Dermis microvascular lymphatic vessel endothelial cell (primary cell): ENCODE measurements at regions not wholly inside any gene's neighbourhood (a gene's known extent, or its start where the extent isn't known, plus 50 kb on each side); places are given as distances from the start of the nearest gene placed in this dataset.
A peak's percentile ranks its signal among the peaks of the same experiment; 100 is the strongest.

Source experiments
- DNase-seq, 2 donors: peaks; one replicate each; pipeline versions ENCODE4 v3.0.0 to v3.0.0-alpha.2; 2010; ENCODE audit warnings: low read depth in 2 of 2

DNA sequence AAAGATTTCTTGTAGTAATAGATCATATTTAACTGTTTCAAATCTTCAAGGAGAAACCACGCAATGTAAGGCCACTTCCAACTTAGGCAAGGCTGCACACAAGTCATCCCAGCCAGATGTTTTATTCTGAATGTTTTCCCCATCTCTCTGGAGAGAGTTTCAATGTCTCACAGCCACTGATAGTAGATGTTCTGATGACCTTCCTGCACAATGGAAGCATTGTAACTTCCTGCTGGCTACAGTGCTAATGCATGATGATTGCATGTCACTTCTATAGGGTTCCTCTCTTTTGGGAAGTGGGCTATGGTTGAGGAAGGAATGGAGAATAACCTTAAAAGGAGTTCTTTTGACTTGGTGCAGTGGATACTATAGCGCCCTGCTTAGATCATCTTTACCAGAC, 328.0 kb downstream of the ZNF621 start:
- no peak for DNase-seq

- DNase-seq: no peak
Measured at GRCh38 chr3:40853474-40853873, 328.7 kb downstream of the ZNF621 start.

GRCh38 chr3:40855871-40856270, 331.1 kb downstream of the ZNF621 start:
- no peak for DNase-seq

DNA sequence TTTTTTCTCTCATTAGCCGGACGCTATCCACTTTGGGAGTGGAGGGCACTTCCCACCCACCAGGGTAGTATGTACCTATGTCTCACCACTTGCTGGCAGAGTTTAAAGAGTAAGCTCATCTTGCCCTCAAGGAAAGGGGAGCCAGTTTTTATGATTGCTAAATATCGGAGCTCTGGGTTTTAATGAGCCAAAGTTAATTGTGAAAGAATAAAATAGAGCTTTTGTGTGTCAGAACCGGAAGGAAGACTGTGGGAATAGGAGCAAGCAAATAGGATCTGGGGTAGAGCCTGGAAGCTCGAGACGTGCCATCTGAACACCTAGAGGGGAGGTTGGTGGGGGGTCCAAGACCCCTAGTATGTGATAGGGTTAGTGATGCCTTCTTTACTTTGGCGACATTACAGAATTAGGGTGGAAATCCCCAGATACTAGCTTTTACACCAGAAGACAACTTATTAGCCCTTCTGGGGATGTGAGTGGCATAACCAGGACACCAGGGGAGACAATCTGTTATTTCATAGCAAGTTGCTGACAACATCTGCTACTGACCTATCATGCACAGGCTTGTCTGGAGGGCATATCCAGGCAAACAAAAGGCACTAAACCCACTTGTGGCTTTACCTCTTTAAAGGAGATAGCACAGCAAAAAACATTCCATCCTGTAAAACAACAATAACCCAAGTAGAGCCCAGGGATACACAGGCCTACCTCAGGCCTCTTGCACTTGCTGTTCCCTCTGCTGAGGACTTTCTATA, 333.8 kb downstream of the ZNF621 start:
- DNase-seq: no peak

DNA sequence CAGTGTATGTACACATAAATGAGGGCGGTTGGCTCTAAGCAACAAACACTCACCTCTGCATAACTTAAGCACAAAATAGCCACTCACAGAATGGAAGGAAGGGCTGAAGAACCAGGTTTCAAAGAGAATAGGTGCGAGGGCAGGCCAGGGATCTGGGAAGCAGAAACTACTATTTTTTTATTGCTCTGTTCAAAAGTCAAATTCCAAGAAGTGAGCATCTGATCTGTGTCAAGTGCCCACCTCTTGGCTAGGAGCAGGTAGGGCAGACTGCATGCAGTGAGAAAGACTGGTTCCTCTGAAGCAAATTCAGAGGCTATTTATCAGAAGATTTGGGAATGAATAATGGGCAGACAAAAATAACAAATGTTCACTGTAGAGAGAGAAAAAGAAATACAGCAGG, 336.4 kb upstream of the CTNNB1 start:
- DNase-seq: no peak

DNA sequence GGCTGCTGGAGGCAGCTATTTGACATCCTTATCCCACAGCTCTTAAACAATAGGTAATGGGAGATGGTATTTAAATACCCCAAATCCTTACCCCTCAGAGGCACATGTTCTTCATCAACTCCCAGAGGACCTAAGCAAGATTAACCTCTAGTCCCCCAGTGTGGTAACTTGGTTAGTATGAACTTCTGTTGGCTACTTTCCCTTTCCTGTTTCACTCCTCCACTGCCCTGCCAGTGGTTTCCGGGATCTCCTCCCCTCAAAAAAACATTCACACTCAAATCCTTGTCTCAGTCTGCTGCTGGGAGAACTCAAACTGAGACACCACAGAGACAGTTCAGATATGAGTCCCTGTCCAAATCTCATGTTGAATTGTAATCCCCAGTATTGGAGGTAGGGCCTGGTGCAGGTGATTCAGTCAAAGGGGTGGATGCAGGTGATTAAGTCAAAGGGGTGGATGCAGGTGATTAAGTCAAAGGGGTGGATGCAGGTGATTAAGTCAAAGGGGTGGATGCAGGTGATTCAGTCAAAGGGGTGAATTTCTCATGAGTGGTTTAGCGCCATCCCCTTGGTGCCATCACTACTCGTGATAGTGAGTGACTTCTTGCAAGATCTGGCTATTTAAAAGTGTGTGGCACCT, 335.0 kb upstream of the CTNNB1 start:
- no peak for DNase-seq

DNA sequence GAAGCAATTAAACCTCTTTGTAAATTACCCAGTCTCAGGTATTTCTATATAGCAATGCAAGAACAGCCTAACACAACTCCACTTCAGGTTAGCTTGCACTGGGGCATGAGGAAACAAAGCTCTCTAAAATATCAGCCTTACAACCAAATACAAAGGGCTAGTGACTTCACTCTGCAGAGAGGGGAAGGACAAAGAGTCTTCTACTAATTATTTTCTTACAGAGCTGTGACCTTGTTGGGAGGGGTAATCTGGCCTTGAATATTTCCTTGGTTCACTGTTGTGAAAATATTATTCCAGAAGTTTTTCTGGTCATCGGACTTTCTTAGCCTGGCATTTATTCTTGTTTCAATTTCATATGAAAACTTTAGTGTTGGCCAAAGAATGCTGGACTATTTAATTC, 334.4 kb upstream of the CTNNB1 start:
- DNase-seq: no peak

DNA sequence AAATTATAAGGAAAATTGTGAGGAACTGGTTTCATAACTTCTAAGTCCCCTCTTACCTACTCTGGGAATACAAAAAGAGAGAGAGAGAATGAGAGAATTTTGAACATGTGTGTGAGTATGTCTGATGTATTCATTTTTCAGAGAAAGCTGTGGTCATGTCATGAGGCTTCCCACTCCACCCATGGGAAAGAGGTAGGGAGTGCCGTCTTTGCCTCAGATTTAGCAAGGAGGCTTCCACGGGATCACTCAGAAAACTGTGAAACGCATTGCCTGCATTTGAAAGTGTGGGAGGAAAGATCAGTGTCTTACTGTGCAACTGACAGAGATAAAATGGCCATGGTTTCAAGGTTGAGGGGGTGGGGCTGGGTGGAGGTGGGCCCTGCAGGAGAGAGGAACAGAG, 331.5 kb upstream of the CTNNB1 start:
- DNase-seq: no peak

- DNase-seq: no peak
Measured at GRCh38 chr3:40869013-40869412, 330.3 kb upstream of the CTNNB1 start.

DNA sequence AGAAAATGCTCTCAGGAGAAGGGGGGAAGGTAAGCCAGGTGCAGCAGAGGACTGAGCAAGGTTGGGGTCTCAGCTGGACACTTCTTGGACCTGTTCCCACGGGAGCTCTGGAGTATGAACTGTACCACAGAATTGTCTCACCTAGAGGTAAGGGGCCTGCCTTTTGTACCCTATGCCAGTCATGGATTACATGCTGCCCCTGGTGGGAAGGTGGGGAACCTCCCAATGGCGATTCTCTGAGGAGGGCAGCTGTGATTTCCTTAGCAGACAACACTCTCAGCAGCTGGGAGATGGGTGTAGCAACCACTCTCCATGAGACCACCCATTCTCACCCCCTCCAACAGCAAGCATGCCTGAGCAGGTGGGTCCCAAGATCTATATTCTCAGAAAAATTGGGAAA, 329.4 kb upstream of the CTNNB1 start:
- no peak for DNase-seq

DNA sequence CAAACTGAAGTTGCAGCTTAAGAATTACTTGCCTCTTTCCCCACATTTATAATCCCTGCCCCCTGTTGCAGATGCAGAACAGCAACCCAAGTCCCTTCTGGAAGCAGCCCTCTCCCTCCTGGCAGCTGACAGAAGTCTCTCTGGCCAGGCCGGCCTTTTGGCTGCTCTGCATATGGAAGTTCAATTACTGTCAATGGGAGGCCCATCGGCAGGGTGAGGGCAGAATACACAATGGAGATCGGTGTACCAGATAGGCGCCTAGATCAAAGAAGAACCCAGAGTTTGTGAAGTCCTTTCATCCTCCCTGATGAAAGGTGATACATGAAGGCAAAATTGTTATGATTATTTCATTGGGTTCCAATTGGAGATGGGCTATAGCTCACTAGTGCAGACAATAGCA, 327.9 kb upstream of the CTNNB1 start:
- DNase-seq: no peak

DNA sequence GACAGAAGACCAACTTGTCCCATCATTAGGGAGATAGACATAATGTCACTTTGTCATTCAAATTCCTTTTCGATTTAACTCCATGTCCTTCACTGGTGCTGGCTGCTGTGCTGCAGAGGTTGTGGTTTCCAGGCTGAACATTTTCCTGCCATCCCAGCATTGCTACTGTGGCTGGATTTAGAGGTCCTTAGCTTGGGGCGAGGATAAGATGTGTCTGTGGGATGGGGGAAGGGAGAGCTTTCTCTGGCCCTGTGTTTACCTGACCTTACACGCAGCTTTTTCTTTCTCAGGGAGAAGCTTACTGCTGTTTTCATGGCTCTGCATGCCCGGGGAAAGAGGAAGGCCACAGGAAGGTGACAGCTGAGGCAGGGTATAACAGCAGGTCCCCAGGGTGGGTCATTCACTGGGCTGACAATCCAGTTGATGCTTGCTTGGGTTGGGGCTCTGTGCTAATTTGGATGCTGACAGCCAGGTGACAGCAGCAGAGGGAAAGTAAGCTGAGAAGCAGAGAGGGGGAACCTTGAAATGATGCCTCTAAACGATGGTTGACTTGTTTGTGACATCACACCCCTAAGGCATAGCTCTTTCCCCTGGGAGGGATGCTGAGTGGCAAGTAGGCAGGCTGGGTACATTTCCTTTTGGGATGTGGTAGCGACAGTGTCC, 326.9 kb upstream of the CTNNB1 start:
- no peak for DNase-seq

DNA sequence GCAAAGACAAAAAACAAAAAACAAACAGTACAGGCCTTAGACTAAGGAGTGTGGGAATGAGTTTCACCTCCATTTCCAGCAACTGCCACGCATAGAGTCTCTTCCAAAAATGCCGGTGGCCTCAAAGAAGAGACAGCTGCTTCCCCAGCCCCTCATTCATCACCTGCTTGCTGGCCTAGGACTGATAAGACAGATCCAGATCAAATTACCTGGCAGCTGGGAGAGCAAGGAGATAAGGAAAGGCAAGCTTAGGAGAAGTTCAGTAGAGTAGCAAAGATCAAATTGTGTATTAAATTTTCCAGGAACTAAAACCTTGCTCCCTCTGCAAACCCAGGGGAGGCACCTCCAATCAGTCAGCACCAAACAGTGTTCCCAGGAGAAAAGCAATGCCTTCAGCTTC, 325.8 kb upstream of the CTNNB1 start:
- no peak for DNase-seq

DNA sequence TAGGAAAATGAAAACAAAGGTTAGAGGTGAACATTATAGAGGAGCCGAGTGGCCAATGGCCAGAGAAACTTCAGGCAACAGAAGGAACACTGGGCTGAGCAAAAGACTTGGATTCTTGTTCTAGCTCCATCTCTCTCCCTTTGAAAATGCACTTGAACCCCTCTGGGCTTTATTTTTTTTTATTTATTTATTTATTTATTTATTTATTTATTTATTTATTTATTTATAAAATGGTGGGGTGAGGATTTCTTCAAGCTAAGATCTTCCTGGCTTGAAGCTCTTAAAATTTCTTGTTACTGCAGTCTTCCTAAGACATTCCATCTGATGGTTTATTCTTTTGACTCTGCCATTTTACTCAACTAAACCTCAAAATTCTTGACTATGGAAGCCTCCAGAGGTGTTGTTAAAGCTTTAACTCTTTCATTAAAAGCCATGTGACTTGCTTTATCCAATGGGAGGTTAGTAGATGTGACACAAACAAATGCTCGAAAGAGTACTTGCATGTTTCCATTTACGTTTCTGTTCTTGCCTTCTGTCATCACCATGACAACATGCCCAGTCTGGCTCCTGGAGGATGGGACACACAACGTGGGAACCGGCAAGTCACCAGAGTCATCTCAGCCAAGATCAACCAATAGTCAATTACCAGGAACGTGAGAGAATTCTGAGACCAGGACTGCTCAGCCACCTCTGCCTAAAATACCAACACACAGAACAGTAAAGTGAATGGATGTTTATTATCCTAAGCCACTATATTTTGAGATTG, 325.2 kb upstream of the CTNNB1 start:
- DNase-seq: no peak

DNA sequence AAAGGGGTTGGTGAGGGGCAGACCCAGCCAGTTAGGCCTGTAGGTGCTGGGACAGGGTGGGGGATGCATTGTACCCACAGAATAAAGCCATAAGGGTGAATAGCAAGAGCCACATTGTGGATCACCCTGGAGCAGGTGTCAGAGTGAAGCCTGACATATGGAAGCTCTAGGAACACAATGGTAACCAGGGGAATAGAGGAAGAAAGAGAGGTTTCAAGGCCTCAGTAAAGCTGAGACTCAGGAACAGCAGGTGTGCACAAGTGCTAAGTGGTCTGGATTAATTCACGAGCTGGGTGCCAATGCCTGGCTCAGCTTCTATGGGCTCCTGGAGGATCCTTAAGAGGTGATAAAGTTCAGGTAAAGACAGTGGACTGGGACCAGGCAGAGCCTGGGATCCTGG, 323.7 kb upstream of the CTNNB1 start:
- no peak for DNase-seq

DNA sequence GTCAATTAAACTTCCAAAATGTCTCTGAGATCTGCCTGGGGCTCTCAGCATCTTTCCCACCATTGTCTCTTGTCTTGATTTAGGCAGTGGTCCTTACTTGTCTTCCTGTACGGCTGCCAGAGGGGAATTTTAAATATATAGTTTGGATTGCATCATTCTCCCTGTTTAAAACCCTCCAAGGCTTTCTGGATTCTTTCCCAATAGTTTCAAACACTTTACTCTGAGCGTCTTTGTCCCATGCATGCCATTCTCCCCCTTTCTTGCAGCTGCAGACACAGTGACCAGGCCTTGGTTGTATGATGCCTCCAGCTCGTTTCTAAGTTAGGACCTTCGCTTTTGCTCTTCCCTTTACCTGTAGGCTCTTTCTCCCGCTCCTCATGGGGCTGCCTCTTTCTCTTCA, 323.3 kb upstream of the CTNNB1 start:
- no peak for DNase-seq

- no peak for DNase-seq
Measured at GRCh38 chr3:40876496-40876895, 322.8 kb upstream of the CTNNB1 start.

DNA sequence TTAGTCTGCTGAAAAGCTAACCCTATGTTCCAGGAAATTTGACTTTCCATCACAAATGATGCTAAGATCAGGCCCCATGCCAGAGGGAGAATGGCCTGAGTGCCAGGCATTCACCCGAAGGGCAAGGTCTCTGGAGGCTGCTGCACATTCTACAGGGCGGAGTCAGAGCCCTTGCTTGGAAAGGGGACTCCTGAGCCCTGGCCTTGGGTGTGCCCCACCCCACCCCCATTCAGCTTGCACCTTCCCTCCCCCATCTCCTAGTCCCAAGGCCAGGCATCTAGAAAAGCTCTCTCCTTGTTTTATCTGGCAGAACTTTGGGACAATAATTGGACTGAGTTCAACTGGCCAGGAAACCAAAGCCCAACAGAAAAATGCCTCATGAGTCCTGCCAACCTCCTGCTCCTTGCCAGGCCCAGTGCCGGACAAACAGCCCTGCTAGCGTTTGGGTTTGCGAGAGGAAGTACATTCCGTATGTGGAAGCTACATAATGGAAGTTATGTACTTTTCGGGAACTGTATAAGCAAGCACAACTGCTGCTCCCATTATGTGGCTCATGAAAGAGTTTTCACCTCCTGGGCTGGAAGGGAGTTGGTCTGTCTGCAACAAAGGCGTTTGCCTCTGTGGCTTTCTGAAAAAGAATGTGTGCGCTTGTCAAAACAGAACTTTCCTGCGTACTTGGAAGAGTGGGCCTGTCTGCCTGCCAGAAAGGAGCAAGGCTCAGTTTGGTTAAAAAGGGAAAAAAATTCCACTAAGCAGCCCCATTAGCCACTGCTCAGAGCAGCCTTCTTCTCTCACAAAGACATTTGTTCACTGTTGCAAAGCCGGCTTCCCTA, 321.5 kb upstream of the CTNNB1 start:
- peak; percentile 92 for DNase-seq

DNA sequence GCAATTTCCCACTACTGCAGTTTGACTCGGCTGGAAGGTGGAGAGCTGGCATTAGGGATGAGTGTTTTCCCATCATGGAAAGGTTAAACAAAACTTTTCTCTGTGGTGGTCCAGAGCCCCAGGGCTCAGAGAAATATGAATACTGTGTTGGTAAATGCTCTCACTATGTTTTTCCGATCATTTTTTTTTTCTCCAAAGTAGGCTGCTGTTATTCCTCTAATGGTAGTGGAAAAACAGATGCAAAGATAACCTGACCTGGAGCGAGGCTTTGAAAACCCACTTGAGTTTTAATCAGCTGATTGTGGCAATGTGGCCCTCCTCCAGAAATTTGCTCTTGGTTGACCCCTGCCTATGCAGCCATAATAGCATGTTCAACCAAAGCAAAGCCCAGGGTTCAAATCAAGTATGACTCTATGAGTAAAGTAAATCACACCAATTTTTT, 320.8 kb upstream of the CTNNB1 start:
- peak; percentile 55 to 60 for DNase-seq

GRCh38 chr3:40885430-40885829, 313.9 kb upstream of the CTNNB1 start:
- no peak for DNase-seq
